GM19438 (cell line): ENCODE measurements at regions not wholly inside any gene's neighbourhood (a gene's known extent, or its start where the extent isn't known, plus 50 kb on each side); places are given as distances from the start of the nearest gene placed in this dataset.
"Not testable (repeated sequence)": the region's sequence is repeated elsewhere in the genome, so short reads cannot be mapped to it uniquely, and the experiment has no call there.

Experiments
- ATAC-seq: cut with Tn5 transposase; IDR thresholded peaks from one replicate; pipeline ENCODE4 v1.9.1; 2021; ENCODE audit warnings: low read depth; ENCODE audit not compliant: unreplicated experiment

DNA sequence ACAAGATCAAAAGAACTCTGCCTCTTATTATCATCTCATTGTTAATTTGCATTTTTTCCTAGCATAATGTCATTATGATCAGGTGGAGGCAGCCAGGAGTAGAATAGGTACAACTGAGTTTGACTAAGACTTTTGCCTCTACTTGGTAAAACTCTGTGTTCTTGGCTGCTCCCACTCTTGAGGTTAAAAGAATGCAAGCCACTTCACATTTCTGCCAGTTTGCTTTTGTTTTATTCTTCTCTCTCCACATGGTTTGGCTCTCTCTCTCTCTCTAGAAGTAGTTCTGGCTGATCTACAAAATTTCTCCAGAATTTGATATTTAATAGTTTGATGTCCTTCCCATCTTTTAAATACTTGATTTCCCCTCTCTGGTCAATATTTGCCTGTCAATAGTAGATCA lies 170.7 kb upstream of the E2F7 start:
- no peak for ATAC-seq

DNA sequence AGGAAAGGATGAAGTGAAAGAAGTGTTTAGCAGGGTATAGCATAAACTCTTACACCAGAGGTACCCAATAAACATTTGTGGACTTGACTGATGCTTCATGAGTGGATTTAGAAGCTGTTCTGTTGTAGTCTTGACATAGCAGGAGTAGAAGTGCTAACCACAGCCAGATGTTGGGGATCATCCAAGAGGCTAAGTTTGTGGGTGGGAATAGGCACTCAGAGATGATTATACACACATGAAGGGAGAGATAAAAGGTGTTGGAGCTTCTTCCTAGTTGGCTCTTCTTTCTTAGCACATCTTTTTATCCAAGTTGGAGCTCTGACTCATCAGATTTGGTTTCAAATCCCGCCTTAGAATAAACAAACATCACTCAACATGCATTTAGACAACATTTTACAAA lies 166.7 kb upstream of the E2F7 start:
- no peak for ATAC-seq

DNA sequence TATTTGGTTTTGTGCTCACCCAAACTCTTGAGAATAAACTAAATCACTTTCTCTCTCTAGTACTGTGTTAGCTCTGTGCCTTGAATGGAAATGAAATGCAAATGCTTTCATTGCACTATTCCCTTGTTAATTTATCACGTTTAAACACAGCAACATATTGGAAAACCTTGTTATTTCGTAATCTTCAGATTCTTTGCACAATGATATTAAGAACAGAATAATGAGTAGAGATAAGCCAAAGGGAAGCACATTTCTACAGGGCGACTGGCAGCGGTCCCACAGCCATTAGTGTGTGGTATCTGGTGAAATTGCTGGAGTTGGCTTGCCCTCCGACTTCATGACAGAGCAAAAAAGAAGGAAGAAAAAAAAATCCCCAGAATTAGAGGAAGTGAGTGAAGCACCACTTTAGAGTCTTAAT lies 166.1 kb upstream of the E2F7 start:
- ATAC-seq, result no peak

DNA sequence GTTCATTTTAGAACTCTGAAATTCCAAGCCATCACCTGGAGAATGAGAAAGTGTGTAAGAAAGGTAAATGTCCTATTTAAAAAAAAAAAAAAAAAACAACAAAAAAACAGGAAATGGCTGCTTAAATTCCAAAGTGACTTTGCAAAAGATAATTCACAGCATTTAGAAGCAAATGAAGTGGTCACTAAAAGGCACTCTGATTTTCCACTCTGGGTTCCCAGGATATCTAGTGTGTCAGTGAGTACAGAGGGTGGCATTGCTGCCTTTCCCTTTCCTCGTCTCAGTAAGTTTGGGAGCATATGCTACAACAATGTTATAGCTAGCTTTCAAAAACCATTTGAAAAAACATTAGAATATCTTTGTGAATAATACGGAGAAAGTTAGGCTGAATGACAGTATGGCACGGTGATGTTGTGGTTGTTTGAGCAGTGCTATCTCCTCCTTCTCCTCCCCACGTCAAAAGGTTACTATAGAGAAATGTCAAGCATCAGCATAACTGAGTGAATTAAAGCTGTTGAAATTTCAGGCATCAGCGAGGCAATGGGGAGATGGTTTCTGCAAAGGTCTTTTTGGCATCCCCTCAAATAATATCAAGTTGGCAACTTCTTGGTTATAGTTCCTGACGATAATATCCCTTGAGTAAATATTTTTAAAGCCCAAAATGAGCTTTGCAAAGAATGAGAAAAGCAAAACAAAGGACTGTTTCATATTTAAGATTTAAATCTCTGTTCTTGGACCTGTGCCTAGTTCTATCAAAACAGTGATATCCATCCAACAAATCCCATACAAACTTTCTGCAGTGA lies 164.5 kb upstream of the E2F7 start:
- ATAC-seq, result no peak

DNA sequence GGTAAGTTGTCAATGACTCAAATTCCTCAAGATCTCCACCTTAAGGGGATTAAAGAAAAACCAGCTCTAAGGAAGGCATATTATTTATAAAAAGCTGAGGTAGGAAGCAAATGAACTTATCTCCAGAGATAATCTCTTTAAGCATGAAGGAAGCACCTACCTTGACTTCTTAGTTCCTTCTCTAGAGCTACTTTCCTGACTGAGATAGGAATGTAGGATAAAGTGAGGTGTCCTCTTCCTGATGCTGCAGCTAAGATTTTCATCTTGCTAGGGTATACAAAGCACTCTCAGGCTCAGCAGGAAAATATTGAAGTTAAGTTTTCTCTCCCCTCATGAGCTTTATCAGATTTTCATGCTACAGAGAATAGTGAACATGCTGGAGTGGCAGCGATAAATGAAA lies 163.0 kb upstream of the E2F7 start:
- ATAC-seq, result no peak

DNA sequence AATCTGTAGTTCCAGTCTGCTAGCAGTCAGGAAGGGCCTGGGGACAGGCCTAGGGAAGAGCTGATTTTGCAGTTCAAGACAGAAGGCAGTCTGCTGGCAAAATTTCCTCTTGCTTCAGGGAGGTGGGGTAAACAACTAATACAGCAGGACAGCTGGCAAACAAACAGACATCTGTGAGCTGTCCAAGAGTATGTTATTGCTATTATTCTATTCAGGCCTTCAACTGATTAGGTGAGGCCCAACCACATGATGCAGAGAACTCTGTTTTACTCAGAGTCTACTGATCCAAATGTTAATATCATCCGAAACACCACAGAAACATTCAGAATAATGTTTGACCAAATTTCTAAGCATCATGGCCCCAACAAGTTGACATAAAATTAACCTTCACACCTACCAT lies 161.0 kb upstream of the E2F7 start:
- ATAC-seq, result no peak

DNA sequence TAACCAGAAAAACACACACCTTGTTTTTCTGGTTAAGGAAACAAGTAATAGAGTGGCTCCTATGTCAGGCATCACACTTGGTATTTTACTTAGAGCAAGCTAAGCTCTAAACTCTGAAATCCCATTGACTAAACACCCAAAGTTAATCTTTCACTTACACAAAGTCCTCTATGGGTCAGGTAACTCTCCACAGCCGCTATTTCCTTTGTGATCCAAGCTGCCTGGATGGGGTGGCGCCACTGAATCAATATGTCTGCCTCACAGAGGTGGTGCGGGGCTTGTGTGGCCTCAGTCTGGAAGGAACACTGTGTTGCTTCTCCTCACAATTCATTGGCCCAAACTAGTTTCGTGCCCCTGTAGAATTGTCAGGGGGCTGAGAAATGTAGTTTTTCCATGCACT lies 160.0 kb upstream of the E2F7 start:
- no peak for ATAC-seq

DNA sequence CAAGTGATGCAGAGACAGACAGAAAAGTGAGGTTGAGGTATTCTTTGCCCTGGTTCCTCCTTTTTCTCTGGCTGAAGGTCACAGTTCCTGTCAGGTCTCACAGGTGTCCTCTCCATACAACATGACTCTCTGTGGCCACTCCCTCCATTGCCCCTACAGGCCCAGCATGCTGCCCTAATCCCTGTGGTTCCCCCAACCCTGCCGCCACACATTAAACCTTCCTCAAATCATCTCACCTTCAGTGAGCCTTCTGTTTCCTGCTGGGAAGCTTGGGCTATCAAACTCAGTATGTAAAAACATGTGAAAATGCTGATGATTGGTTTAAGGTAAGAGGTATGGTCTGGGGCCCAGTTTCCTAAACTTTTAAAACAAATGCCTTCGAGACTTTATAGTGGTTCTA lies 159.0 kb upstream of the E2F7 start:
- no peak for ATAC-seq

DNA sequence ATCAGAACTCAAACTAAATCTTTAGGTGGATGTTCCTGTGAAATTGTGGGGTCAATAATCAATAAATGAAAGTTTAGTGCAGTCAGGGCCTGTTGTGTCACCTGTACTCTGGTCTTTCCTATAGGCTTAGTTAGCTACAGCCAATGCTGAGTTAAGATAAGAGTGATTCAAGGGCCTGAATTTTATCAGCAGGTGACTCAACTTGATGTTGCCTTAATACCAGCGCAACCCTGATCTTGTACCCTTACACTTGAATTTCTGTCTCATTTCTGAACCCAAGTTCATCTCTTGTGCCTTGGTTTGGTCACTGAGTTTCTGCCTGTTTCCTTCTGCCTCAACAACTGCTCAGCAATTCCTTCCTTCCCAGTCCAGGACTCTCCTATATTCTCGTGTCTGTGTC lies 157.0 kb upstream of the E2F7 start:
- no peak for ATAC-seq

DNA sequence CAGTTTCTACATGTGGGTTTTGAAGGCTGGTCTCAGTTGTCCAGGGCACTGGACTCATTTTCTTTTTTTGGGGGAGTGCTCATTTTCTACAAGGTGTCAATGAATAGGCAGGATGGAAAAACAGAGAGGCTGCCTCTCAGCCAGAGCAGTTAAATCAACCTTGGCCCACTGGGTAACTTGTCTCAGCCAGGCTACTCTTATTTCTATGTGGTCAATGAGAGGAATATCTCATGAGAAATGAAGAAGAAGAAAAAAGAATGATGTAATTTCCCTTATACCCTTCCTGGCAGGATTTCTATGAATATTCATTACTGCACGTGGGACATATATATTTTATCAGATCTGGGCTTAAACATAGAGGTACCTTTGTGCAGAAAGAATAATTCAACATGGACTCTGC lies 155.2 kb upstream of the E2F7 start:
- ATAC-seq, result no peak

DNA sequence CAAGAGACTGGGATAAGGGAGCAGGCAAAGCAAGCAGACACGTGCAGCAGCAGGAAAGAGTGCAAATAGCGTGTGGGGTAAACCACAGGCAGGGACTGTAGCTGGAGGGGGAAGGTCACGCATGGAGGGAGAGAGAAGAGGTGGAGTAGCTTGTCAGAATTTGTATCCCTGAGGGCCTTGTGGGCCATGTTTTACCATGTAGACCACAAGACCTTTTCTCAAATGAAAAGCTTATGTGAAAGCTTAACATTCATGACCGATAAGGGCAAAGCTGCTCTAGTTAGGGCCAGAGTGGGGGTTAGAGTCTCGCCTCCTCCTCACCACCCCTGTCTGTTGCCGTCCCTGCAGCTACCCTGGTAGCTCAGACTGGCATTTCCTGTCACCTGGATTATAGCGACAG lies 152.9 kb upstream of the E2F7 start:
- no peak for ATAC-seq

DNA sequence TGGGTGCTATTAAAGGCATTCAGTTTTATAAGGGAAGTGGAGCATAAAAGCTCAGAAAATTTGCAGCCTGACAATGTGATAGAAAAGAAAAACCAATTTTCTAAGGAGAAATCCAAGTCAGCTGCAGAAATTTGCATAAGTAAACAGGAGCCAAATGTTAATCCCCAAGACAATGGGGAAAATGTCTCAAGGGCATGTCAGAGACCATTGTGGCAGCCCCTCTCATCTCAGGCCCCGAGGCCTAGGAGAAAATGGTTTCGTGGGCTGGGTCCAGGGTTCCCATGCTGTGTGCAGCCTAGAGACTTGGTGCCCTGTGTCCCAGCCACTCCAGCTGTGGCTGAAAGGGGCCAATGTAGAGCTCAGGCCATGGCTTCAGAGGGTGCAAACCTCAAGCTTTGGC lies 150.8 kb upstream of the E2F7 start:
- ATAC-seq, result not testable (repeated sequence)

DNA sequence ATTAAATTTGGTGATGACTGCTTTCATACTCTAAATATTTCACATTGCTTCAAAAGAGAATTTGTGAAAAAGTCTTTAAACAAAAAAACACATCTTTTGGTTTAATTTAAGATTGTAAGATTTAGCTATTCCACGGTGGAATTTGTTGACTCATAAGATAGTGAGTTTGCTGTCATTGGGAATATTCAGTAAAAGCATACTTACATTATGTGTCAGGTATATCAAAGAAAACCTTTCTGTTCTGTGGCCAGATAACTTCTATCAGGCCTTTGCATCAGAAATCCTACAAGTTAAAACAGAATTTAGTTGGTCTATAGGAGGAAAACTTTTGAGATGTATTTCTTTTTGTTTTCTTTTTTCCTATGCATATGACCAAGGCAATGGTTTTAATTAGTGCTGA lies 148.8 kb upstream of the E2F7 start:
- ATAC-seq, result no peak

DNA sequence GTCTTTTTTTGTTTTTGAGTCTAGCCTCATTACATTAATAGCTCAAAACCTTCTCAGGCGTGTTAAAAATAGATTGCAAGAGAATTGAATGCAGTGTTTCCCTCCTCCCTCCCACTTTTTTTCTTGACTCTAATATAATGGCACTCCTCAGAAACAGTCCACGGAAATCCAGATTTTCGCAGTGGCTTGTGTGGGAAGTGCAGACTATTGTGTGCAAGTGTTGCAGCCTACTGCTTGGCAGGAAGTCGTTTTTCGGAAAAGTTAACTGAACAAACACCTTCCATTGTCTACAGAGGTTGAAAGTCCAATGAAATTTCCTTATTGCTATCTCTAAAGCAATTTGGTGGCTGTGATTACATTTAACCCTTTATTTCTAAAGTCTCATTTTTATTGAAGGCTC lies 147.9 kb upstream of the E2F7 start:
- no peak for ATAC-seq

DNA sequence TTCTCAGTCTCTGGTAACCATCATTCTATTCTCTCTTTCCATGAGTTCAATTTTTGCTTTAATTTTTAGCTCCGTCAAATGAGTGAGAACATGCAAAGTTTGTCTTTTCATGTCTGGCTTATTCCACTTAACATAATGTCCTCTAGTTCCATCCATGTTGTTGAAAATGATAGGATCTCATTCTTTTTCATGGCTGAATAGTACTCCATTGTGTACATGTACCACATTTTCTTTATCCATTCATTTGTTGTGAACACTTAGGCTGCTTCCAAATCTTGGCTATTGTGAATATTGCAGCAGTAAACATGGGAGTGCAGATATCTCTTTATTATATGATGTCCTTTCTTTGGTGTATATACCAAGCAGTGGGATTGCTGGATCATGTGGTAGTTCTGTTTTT lies 145.4 kb upstream of the E2F7 start:
- no peak for ATAC-seq

DNA sequence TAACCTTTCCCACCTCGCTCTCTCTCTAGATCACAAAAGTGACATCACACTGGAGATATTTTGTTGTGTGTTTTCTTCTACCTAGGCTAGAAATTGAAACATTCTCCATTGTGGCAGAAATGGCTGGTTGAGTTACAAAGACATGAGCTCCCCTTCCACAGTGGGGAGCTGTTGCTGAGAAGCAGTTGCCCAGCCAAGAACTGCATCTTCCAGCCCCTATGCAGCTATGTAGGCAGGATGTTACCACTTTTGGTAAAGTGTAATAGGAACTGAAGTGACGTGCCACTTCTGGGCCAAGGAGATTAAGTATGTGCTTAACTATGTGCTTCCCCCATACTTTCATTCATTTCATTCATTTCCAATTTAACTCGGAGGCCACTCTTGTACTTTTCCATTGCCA lies 138.7 kb upstream of the E2F7 start:
- no peak for ATAC-seq

DNA sequence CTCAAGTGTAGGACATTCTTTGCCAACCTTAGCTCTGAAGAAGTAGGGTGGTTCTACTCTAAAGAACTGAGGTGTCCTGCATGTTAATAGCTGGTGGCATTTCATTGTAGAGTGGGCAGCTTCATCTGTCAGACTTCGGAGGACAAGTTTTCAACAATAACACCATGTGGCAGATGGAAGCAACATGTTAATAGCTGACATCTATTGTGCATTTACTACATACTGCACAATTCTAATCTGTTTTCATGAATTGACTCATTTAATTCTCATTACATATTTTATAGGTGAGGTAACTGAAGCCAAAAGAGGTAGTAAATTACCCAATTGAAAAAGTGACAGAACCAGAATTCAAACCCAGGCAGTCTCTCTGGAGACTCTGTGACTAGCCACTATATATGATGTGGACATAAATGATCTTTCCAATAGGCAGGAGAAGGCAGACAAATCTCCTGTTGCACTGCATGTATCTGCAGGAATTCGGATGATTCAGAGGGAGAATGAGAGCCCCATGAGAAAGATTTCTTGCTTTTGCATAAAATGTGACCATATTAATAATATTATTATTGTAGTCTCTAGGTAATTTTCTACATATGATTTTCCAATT lies 137.2 kb upstream of the E2F7 start:
- ATAC-seq, result no peak

DNA sequence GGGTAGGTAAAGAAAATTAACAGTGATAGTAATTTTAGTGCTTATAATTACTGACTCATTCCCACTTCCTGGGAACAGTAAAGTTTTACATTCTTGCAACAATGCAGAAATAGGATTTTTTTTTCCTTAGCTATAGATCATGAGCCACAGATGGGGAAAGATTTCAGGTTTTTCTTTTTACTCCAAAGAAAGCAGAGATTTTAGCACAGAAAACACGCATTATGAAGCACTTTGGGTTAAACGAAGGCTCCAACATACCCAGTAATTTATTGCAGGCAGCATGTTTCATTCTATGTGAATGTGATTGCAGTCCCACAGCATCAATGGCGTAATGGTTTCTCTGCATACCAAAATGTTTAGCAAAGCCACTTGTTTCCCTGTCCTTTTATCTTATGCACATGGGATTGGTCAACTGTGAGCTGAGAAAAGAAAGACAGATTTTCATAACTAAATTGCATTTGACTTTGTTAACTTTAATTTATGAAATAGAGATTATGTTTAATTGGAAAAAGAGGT lies 124.6 kb upstream of the E2F7 start:
- no peak for ATAC-seq

DNA sequence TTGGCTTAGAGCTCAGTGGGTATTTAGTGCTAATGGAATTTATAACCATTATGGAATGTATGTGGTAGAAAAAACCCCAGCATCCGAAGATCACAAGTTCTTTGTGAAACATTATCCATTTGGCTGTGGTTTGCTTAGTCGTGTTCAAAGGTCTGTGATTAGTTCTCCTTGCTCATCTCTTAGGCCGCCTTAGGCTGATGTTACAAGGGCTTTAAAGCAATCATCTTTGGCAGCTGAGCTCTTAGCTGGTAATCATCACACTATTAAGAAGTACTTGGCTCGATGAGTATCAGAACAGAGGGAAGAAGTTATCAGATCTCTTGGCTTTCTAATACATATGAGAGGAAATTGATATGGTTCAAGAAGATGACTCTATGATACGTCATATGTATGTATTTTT lies 124.1 kb upstream of the E2F7 start:
- ATAC-seq, result no peak

DNA sequence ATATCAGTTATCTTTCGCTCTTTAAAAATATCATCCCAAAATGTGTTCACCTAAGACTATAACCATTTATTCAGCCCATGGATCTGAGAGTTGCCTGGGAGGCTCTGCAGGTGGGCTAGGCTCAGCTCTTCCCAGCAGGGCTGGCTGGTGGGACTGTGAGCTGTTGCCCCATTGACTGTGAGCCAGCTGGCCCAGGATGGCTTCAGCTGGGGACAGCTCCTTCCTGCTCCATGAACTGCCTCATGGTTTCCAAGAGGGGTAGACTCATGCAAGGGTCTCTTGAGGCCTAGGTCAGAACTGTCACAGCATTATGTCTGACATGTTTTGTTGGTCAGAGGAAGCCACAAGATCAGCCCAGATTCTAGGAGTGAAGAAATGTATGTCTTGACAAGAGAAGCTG lies 114.1 kb upstream of the E2F7 start:
- ATAC-seq, result no peak

DNA sequence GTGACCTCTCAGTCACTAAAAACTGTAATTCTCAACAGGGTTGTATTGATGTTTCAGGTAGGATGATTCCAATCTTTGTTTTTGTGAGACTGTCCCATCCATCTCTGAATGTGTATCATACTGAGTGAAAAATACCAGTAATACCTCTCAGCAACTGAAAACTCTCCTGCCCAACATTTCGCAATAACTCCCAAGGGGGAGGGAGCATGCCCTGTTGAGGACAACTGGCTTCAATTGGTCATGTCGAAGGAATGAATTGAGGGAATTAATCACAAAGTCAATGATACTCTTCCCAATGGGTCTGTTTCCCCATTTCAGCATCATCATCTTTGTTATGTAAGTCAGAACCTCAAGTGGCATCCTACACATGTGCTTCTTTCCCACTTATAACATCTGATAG lies 102.4 kb upstream of the E2F7 start:
- ATAC-seq, result no peak

DNA sequence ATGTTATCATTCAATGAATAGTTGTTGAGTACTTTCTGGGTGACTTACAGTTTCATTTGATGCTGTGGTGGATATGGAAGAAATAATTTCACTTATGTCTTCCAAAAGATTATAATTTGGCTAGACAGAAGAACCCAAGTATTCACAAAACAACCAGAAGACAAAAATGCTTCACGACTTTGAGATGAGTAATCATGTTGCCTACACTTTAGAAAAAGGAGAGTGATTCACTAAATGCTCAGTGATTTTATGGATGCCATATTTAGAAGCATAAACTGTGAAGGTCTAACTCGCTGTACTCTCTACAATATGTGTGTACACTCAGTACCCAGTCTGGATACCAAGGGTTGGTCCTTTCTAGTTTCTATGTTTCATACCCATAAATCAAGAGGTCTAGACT lies 101.3 kb upstream of the E2F7 start:
- no peak for ATAC-seq
